GM18951 (cell line): ENCODE measurements at regions not wholly inside any gene's neighbourhood (a gene's known extent, or its start where the extent isn't known, plus 50 kb on each side); places are given as distances from the start of the nearest gene placed in this dataset.

Experiments
- POLR2A ChIP-seq: IDR thresholded peaks from 4 replicates; pipeline ENCODE4 v1.6.1; 2011; ENCODE audit warnings: mild to moderate bottlenecking; ENCODE audit not compliant: insufficient read length, insufficient read depth; ENCODE audit errors: extremely low read depth
- in situ Hi-C: fragments of 300-500 bp; cut with MboI; formaldehyde crosslinking; loops from one replicate; pipeline ENCODE4 v1.12.0; 2022; ENCODE audit warnings: low sequenced_read_pairs, mixed read lengths, inconsistent platforms; ENCODE audit not compliant: unreplicated experiment

DNA sequence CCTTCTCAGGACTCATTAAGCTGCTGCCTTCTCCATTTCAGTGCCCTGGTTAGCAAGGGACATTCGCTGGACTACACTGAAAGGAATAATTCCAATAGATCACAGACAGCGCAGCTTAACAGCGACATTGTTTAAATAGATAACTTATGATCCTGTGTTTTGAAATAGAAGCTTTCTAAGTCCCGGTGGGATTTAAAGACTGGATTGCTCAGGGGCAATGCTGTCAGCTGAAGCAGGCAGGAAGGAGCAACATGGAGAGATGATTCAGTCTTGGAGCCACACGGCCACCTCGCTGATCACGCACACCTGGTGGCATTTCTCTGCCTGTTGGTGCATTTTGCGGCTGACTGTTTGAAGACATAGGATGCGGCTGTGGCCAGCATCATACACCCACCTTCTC, 292.0 kb downstream of the FOXL1 start:
- TF ChIP-seq POLR2A = no peak
- in situ Hi-C loops = loop anchor here (10.0 kb wide), 1 partner anchor 654 kb away; no protein-coding TSS in a partner anchor

DNA sequence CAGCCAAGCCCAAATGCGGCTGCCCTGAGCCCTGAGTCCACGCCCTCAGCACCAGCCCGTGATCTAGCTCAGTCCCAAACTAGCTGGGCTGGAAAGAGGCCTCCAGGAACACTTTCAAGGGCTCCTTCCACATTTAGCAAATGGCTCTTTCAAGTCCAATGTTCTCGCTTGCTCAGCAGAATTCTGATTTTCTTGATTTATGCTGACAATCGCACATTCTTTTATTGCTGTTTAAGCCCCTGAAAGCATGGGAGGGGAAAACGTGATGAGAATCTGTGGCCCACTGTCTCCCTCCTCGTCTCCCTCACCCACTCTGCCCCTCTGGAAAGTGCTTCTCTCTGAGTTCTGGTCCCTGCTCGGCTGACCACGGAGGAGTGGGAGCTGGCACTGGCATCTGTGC, 293.8 kb downstream of the FOXL1 start:
- in situ Hi-C loops = loop anchor here (10.0 kb wide), 1 partner anchor 653 kb away; no protein-coding TSS in a partner anchor
- TF ChIP-seq POLR2A = no peak

DNA sequence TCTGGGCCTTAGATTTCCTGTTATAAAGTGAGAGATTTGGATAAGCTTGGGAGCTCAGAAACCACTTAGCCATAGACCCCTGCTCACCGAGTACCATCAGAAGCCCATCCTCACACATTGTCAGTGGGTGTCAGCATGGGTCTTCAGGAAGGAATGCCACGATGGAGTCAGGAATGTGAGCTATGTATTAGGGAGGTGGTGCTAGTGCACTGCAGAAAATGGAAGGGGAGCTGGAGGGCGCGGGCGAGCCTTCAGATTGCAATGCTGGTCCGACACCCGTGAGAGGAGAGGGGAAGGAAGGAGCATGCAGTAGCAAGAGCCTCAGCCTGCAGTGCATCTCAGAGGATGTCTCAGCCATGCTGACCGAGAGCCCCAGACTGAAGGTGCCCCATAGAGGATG, 294.5 kb downstream of the FOXL1 start:
- TF ChIP-seq POLR2A = no peak

DNA sequence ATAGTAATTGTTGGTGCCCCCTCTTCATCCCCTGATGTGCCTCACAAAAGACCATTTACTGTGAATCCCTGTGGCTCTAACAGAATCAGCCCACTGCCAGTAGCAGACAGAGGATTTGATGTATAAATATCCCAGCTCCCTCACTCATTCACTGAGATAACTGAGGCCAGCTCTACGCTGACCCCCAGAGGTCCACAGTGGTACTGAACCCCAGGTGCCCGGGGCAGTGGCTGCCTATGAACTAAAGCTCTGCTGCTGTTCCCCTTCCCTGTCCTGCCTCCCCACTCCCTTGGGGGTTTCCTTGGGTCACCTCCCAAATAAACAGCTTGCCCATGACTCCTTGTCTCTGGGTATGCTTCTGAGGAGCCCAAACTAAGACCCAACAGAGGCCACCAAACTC, 295.8 kb downstream of the FOXL1 start:
- TF ChIP-seq POLR2A = no peak
- in situ Hi-C loops = loop anchor here (10.0 kb wide), 1 partner anchor 651 kb away; no protein-coding TSS in a partner anchor

More for the DNA sequence above, 294.5 kb downstream of the FOXL1 start:
- in situ Hi-C loops = loop anchor here (10.0 kb wide), 1 partner anchor 652 kb away; no protein-coding TSS in a partner anchor

DNA sequence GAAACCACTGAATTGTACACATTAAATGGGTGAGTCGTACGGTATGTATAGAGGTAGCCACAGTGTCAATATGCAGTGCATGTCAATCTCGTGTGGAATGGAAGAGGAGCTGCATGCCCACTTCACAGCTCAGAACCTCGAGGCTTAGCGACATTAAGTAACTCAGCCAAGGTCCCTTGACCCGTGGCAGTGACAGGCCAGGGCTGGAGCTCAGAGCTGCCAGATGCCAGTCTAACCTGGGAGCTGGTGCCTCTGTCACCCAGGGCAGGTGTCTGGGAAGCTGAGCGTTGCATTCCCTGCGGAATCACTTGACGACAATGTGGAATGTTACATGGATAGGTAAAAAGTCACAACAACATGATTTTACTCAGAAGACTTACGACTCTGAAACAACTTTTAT, 298.1 kb downstream of the FOXL1 start:
- TF ChIP-seq POLR2A = no peak

DNA sequence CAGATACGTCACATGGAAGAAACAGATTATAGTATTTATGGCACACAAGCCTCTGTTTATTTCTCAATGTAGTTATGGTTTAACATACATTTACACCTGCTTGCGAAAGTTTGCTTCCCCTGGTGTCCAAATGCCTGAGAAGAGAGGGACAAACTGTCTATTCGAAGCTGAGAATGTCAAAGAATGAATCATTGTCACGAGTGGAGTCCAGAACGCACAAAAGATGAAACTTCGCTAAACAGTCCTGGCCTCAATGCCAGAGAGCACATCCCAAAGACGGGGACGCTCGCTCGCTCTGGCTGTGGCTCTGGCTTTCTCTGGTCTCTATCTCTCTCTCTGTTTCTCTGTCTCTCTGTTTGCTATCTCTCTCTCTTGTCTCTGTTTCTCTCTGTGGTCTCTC, 298.8 kb downstream of the FOXL1 start:
- in situ Hi-C loops = loop anchor here (10.0 kb wide), 1 partner anchor 648 kb away; no protein-coding TSS in a partner anchor
- no peak for TF ChIP-seq POLR2A

More for the DNA sequence above, 298.1 kb downstream of the FOXL1 start:
- in situ Hi-C loops = loop anchor here (10.0 kb wide), 1 partner anchor 648 kb away; no protein-coding TSS in a partner anchor

DNA sequence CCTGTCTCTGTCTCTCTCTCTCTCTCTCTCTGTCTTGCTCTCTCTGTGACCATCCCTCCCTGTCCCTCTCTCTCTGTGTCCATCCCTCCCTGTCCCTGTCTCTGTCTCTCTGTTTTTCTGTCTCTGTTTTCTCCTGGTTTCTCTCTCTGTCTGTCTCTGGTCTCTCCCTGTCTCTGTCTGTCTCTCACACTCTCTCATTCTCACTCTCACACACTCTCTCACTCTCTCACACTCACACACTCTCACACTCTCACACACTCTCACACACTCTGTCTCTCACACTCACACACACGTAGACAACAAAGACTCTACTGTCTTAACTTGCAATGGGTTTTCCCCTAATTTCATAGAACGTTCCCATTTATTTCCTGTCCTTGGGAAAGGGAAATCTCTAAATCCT, 299.5 kb downstream of the FOXL1 start:
- TF ChIP-seq POLR2A = no peak
- in situ Hi-C loops = loop anchor here (10.0 kb wide), 1 partner anchor 647 kb away; no protein-coding TSS in a partner anchor

DNA sequence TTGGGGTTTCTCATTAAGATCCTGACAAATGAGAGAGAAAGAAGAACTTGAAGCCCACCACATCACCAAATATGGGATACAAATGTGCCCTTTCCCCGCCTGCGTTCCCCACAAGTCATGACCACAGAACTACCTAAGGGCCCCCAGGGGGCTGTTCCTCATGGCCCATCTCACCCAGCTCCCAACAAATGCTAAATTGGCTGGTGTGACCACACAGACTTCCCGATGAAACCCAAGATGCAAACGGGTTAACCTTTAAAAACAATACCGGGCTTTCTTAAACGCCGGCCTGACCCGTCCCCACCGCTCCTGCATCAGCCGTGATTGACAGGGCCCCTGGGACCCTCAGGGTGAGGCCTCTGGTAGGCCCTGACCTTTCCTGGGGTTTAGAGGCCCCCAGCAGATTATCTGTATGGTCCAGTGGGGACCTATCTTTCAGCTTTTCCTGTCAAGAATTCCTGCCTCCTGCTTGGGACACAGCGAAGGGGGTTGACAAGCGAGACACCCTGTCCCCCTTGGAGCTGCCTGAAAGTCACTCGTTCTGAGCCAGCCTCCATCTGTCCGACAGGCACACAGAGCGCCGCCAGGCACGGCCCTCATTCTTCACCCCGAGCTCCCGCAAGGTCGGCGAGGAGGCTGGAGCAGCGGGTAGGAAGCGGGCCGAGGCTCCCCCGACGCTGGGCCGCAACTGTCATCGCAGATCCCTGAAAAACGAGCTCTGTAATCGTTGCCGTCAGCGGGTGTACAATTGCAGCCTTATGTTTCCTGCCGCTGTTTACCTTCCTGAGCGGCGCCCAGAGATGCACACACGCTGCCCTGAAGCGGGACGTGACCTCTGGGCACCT, 300.1 kb downstream of the FOXL1 start:
- in situ Hi-C loops = loop anchor here (10.0 kb wide), 1 partner anchor 646 kb away; no protein-coding TSS in a partner anchor
- no peak for TF ChIP-seq POLR2A

DNA sequence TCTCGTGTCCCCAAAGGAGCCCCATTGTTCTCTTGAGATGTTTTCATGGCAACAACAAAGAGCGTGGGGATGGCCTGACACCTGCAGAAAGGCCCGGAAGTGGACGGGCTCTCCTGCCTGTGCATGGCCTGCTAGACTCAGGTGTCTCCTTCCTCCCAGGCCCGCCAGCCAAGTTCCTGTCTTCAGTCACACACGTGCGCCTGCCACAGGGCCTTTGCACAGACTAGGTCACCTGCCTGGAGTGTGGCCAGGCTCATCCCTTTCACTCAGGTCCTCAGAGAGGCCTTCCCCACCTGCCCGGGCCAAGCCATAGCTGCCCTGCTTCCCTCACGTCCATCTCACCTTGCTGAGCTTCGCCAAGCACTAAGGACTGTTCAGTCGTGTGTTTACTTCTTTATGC, 300.9 kb downstream of the FOXL1 start:
- in situ Hi-C loops = loop anchor here (10.0 kb wide), 1 partner anchor 646 kb away; no protein-coding TSS in a partner anchor
- no peak for TF ChIP-seq POLR2A

DNA sequence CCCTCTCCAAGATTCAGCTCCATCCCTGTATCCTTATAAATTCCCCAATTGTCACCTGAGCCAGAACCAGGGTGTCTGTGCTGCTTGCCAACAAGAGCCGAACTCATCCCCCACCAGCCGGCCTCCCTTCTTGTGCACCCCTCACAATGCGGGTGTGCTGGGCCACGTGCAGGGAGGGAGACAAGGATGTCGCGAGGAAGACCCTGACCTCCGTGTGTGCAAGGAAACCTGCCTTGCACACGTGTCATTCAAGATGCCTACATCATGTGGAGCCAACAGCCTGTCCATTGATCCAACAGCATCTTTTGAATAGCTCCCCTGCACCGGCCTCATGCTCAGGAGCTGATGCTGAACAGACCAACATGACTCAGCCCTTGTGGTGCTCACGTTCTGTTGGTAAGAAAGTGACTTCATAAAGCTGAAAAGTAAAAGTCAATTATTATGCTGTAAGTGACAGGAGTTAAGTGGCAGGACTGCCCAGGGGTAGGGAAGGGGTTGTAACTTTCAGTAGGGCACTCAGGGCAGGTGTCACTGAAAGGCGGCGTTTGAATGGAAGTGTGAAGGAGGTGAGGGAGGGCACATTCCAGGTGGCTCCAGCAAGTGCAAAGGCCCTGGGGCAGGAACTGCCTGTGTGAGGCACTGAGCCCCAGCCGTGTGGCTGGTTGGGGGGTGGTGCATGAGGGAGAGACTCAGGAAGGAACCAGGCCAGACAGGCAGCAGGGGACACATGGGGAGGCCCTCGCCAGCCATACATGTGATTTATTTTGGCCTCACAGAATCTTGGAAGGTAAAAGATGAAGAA, 302.2 kb downstream of the FOXL1 start:
- TF ChIP-seq POLR2A = no peak
- in situ Hi-C loops = no loop called here

DNA sequence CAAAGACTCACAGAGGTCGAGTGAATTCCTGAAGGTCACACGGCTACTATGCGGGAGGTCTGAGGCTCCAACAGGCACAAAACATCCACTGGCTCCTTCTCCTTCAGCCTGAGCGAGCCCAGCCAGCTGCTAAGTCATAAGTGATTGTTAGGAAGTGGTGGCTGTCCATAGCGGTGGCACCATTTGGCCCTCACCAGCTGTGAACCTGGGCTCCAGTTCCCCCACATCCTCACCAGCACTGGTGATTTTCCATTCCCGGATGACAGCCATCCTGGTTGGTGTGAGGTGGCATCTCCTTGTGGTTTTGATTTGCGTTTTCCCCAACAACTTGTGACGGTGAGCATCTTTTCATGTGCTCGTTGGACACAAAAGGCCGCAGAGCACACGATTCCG, 302.8 kb downstream of the FOXL1 start:
- no peak for TF ChIP-seq POLR2A
- in situ Hi-C loops = no loop called here

DNA sequence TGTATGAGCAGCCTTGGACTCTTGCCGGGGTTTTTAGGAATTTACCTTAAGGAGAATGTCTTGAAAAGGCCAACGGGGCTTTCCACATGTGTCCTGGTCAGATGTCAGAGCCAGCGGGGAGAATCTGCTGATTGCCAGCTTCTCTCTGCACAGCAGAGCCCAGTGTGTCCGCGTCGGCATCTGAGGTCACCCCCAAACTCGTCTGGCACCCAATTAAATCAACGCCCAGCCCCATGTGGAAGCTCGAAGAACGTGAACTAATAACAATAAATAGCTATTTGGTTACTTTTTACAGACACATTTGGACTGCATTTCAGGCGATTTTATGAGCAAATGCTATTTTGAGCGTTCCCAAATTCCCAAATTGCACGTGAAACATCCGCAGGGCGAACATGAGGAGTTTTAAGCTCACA, 303.5 kb downstream of the FOXL1 start:
- in situ Hi-C loops = no loop called here
- no peak for TF ChIP-seq POLR2A

DNA sequence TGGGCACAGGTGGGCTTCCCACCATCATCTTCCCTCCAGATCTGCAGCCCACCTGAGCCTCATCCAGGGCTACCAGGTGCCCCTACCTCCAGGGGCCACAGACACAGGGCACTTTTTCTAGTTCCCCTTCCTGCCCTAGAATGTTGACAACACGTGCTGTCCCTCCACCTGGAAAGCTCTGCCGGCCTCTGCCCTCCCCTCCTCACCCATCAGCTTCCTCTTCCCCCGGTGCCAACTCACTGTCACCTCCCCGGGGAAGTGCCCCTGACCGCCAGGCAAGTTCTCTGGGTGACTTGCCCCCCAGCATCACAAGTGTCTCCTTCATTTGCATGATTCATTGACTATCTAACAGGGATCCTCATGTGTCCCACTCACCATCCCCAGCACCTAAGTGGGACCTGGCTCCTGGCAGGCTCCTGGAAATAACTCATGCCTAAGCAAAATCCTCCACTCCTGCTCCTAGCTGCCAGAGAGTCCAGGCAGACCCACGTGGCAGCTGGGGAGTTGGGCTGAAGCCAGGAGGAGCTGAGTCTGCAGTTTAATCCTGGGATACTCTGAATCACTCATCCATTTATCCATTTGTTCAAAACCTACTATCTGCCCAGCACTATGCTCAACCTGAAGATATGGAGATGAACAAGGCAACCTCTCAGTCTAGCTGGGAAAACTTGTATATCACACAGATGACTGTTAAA, 304.4 kb downstream of the FOXL1 start:
- in situ Hi-C loops = no loop called here

More for the DNA sequence above, 304.4 kb downstream of the FOXL1 start:
- TF ChIP-seq POLR2A = no peak
